H9 (cell line): ENCODE measurements at regions not wholly inside any gene's neighbourhood (a gene's known extent, or its start where the extent isn't known, plus 50 kb on each side); places are given as distances from the start of the nearest gene placed in this dataset.

Experiments used
- DNase-seq: peaks from one replicate; pipeline ENCODE4 v3.0.0-alpha.2; 2017
- H2AFZ ChIP-seq: one replicate; pipeline ENCODE4 v1.6.1; 2013; ENCODE audit warnings: mild to moderate bottlenecking, low read length, control low read depth, moderate library complexity
- H2AK5ac ChIP-seq: 2 replicates; pipeline ENCODE4 v1.6.1; 2013; ENCODE audit warnings: low read length, control low read depth, mixed read lengths; ENCODE audit not compliant: insufficient read length
- H2BK120ac ChIP-seq: one replicate; pipeline ENCODE4 v1.6.1; 2013; ENCODE audit warnings: low read depth, mild to moderate bottlenecking, low read length, control low read depth, inconsistent platforms; ENCODE audit not compliant: poor library complexity, severe bottlenecking
- H2BK12ac ChIP-seq: 2 replicates; pipeline ENCODE4 v1.6.1; 2013; ENCODE audit warnings: low read length, control low read depth, mixed read lengths, low read depth; ENCODE audit not compliant: insufficient read length
- H2BK15ac ChIP-seq: 2 replicates; pipeline ENCODE4 v1.6.1; 2013; ENCODE audit warnings: low read depth, low read length, control low read depth
- H2BK20ac ChIP-seq: one replicate; pipeline ENCODE4 v1.6.1; 2013; ENCODE audit warnings: low read depth, mild to moderate bottlenecking, low read length, control low read depth, inconsistent platforms; ENCODE audit not compliant: poor library complexity, severe bottlenecking
- H2BK5ac ChIP-seq: 2 replicates; pipeline ENCODE4 v1.6.1; 2013; ENCODE audit warnings: low read length, control low read depth, mixed read lengths; ENCODE audit not compliant: insufficient read length
- H3K14ac ChIP-seq: 2 replicates; pipeline ENCODE4 v1.6.1; 2013; ENCODE audit warnings: low read length, control low read depth; ENCODE audit not compliant: insufficient read depth
- H3K18ac ChIP-seq: 2 replicates; pipeline ENCODE4 v1.6.1; 2013; ENCODE audit warnings: low read depth, mild to moderate bottlenecking, mixed read lengths, low read length, control low read depth; ENCODE audit not compliant: insufficient read length
- H3K23ac ChIP-seq: 2 replicates; pipeline ENCODE4 v1.6.1; 2013; ENCODE audit warnings: low read length, control low read depth, mixed read lengths, low read depth; ENCODE audit not compliant: insufficient read length
- H3K23me2 ChIP-seq: 2 replicates; pipeline ENCODE4 v1.6.1; 2013; ENCODE audit warnings: low read depth, mild to moderate bottlenecking, mixed read lengths, low read length, control low read depth; ENCODE audit not compliant: insufficient read length, poor library complexity, severe bottlenecking
- H3K27ac ChIP-seq: 2 replicates; pipeline ENCODE4 v1.5.1; 2013; ENCODE audit warnings: low read length, control low read depth, mixed read lengths, low read depth; ENCODE audit not compliant: insufficient read length
- H3K27me3 ChIP-seq: 2 replicates; pipeline ENCODE4 v1.6.1; 2013; ENCODE audit warnings: low read length, control low read depth, inconsistent platforms; ENCODE audit not compliant: insufficient read depth
- H3K4ac ChIP-seq: 2 replicates; pipeline ENCODE4 v1.6.1; 2013; ENCODE audit warnings: low read depth, mild to moderate bottlenecking, control low read depth, inconsistent platforms, low read length, moderate library complexity
- H3K4me1 ChIP-seq: 2 replicates; pipeline ENCODE4 v1.6.1; 2013; ENCODE audit warnings: low read length, control low read depth, inconsistent platforms; ENCODE audit not compliant: insufficient read depth
- H3K4me2 ChIP-seq: 2 replicates; pipeline ENCODE4 v1.6.1; 2013; ENCODE audit warnings: low read length, control low read depth, mixed read lengths; ENCODE audit not compliant: insufficient read length, insufficient read depth
- H3K56ac ChIP-seq: 2 replicates; pipeline ENCODE4 v1.6.1; 2013; ENCODE audit warnings: low read depth, mild to moderate bottlenecking, mixed read lengths, low read length, control low read depth; ENCODE audit not compliant: insufficient read length
- H3K79me1 ChIP-seq: 2 replicates; pipeline ENCODE4 v1.6.1; 2013; ENCODE audit warnings: low read depth, mild to moderate bottlenecking, moderate library complexity, low read length, control low read depth, inconsistent platforms; ENCODE audit not compliant: insufficient read depth, poor library complexity, severe bottlenecking
- H3K79me2 ChIP-seq: 2 replicates; pipeline ENCODE4 v1.6.1; 2013; ENCODE audit warnings: low read length, control low read depth, inconsistent platforms; ENCODE audit not compliant: insufficient read depth
- H3K9ac ChIP-seq: 2 replicates; pipeline ENCODE4 v1.6.1; 2013; ENCODE audit warnings: low read length, control low read depth, mixed read lengths; ENCODE audit not compliant: insufficient read length; ENCODE audit errors: extremely low read depth
- H3K9me3 ChIP-seq: one replicate; pipeline ENCODE4 v1.6.1; 2013; ENCODE audit warnings: low read depth, low read length, inconsistent platforms; ENCODE audit not compliant: control insufficient read depth
- H3T11ph ChIP-seq: one replicate; pipeline ENCODE4 v1.6.1; 2013; ENCODE audit warnings: mild to moderate bottlenecking, low read length, control low read depth, inconsistent platforms
- H4K20me1 ChIP-seq: one replicate; pipeline ENCODE4 v1.6.1; 2013; ENCODE audit not compliant: control insufficient read depth, insufficient read length, insufficient read depth
- H4K5ac ChIP-seq: 2 replicates; pipeline ENCODE4 v1.6.1; 2013; ENCODE audit warnings: low read depth, mild to moderate bottlenecking, mixed read lengths, low read length, control low read depth; ENCODE audit not compliant: insufficient read length
- H4K8ac ChIP-seq: replicated peaks from 2 replicates; pipeline ENCODE4 v1.6.1; 2013; ENCODE audit warnings: low read length, control low read depth, mixed read lengths, low read depth; ENCODE audit not compliant: insufficient read length
- H4K91ac ChIP-seq: 2 replicates; pipeline ENCODE4 v1.6.1; 2013; ENCODE audit warnings: low read depth, mild to moderate bottlenecking, moderate library complexity, mixed read lengths, low read length, control low read depth; ENCODE audit not compliant: insufficient read length
- H3K27ac Mint-ChIP-seq, 3 experiments: 2 replicates in 2 of 3; 3 replicates in 1 of 3; pipeline ENCODE4 v1.8.0; 2020 to 2021; ENCODE audit warnings: mixed read lengths in 3 of 3, mild to moderate bottlenecking in 1 of 3, moderate library complexity in 1 of 3
- H3K27me3 Mint-ChIP-seq: 2 replicates; pipeline ENCODE4 v1.8.0; 2021; ENCODE audit warnings: low read depth, mild to moderate bottlenecking, moderate library complexity, mixed read lengths
- H3K36me3 Mint-ChIP-seq, 3 experiments: 2 replicates in 2 of 3; 3 replicates in 1 of 3; pipeline ENCODE4 v1.8.0; 2020 to 2021; ENCODE audit warnings: low read depth in 3 of 3, mixed read lengths in 3 of 3; ENCODE audit not compliant: insufficient read depth in 1 of 3
- H3K4me1 Mint-ChIP-seq, 2 experiments: 2 replicates each; pipeline ENCODE4 v1.8.0; 2020; ENCODE audit warnings: mixed read lengths in 2 of 2
- H3K4me3 Mint-ChIP-seq, 2 experiments: 2 replicates in 1 of 2; 3 replicates in 1 of 2; pipeline ENCODE4 v1.8.0; 2020 to 2021; ENCODE audit warnings: mild to moderate bottlenecking in 2 of 2, mixed read lengths in 2 of 2, moderate library complexity in 1 of 2
- H3K9me3 Mint-ChIP-seq, 2 experiments: 2 replicates in 1 of 2; 3 replicates in 1 of 2; pipeline ENCODE4 v1.8.0; 2020; ENCODE audit warnings: mild to moderate bottlenecking in 2 of 2, mixed read lengths in 2 of 2, moderate library complexity in 1 of 2
- WGBS: extraction: QIAGEN DNeasy Blood & Tissue Kit; methylation state at CpG from one replicate; pipeline ENCODE4 v1.1.7; 2013; ENCODE audit warnings: missing lambda C conversion rate, low lambda C conversion rate, mixed read lengths; ENCODE audit not compliant: insufficient read length; ENCODE audit errors: extremely low coverage; 5-methylcytosine and 5-hydroxymethylcytosine counted together
- TF ChIP-seq, protein P1 (sequence below): fragments of 200-600 bp; sonication (generic); conservative IDR thresholded peaks from 3 replicates; pipeline ENCODE4 v1.8.0; 2021; ENCODE audit warnings: antibody characterized with exemption, mild to moderate bottlenecking

DNA sequence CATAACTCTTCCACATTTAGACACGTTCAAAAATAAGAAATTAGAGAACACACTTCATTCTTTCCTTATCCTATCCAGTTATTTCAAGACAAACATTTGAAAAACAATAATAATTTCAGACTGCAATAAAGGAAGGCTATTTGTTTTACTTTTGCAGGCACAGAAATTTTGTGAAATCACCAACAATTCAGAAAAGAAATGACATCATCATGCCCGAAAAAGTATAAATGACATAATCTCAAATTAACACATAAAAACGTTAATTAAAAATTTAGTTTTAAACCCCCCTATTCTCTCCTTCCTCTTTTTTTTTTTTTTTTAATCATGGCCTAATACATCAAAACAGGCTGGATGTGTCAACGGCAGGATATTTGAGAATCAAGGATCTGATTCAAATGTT is 468.4 kb upstream of the RBFOX1 start:
- no peak overlapping the region for H2BK15ac ChIP-seq
- WGBS, result 100% methylated on average over 2 of the region's 4 CpGs
- no peak overlapping the region for H3K56ac ChIP-seq
- H2BK120ac ChIP-seq, result no peak overlapping the region
- Mint-ChIP-seq H3K4me3 (no peak overlapping the region), H3K27ac (no peak overlapping the region), H3K27me3 (peaks cover 98% of the 10 kb centered on the region), H3K4me1 (peaks cover 29 to 40% of the 10 kb centered on the region in 2 experiments), H3K36me3 (no peaks in the 10 kb centered on the region), H3K9me3 (no peaks in the 10 kb centered on the region; a peak in 1 of 5 replicates)
- H3K27me3 ChIP-seq, result peaks cover 32% of the 10 kb centered on the region
- TF ChIP-seq, protein P1, sequence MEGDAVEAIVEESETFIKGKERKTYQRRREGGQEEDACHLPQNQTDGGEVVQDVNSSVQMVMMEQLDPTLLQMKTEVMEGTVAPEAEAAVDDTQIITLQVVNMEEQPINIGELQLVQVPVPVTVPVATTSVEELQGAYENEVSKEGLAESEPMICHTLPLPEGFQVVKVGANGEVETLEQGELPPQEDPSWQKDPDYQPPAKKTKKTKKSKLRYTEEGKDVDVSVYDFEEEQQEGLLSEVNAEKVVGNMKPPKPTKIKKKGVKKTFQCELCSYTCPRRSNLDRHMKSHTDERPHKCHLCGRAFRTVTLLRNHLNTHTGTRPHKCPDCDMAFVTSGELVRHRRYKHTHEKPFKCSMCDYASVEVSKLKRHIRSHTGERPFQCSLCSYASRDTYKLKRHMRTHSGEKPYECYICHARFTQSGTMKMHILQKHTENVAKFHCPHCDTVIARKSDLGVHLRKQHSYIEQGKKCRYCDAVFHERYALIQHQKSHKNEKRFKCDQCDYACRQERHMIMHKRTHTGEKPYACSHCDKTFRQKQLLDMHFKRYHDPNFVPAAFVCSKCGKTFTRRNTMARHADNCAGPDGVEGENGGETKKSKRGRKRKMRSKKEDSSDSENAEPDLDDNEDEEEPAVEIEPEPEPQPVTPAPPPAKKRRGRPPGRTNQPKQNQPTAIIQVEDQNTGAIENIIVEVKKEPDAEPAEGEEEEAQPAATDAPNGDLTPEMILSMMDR, result no peak
- H2BK12ac ChIP-seq, result no peak overlapping the region
- no peaks in the 10 kb centered on the region for H3K79me2 ChIP-seq
- no peak overlapping the region for H2AFZ ChIP-seq
- H3K4ac ChIP-seq, result no peak overlapping the region
- no peak overlapping the region for H3K14ac ChIP-seq
- no peak overlapping the region for H4K91ac ChIP-seq
- no peak overlapping the region for H3K27ac ChIP-seq
- H3K9me3 ChIP-seq, result no peaks in the 10 kb centered on the region
- H4K8ac ChIP-seq, result no peak overlapping the region
- H3T11ph ChIP-seq, result no peak overlapping the region
- H4K20me1 ChIP-seq, result no peaks in the 10 kb centered on the region
- no peaks in the 10 kb centered on the region for H3K79me1 ChIP-seq
- DNase-seq, result no peak
- H3K9ac ChIP-seq, result no peak overlapping the region
- no peak overlapping the region for H2BK5ac ChIP-seq
- no peak overlapping the region for H2BK20ac ChIP-seq
- H3K23me2 ChIP-seq, result no peaks in the 10 kb centered on the region
- H3K4me2 ChIP-seq, result no peak overlapping the region
- no peak overlapping the region for H3K23ac ChIP-seq
- no peak overlapping the region for H2AK5ac ChIP-seq
- H4K5ac ChIP-seq, result no peak overlapping the region
- 0 out of 2 replicates have a peak, but pooled peaks cover 3% of the 10 kb centered on the region for H3K4me1 ChIP-seq
- no peak overlapping the region for H3K18ac ChIP-seq
